Natural killer cell treated with Interleukin-12 subunit alpha and Interleukin-12 subunit beta and Interleukin-15 and Interleukin-18, amount 100 ng/mL, for 72 hours (primary cell): ENCODE measurements at regions not wholly inside any gene's neighbourhood (a gene's known extent, or its start where the extent isn't known, plus 50 kb on each side); places are given as distances from the start of the nearest gene placed in this dataset.

Experiments used
- ATAC-seq, 2 donors: fragments of 150-1000 bp; cut with Tn5 transposase in 1 of 2; sonication (Bioruptor Pico), chemical (Tn5 transposase) in 1 of 2; 2 replicates each; pipeline ENCODE4 v1.10.0; 2021
- DNase-seq: peaks from one replicate; pipeline ENCODE4 v3.0.0; 2022; ENCODE audit warnings: low spot score
- H3K27ac Mint-ChIP-seq, 2 donors: 1 replicate in 1 of 2; 2 replicates in 1 of 2; pipeline ENCODE4 v1.8.0; 2022; ENCODE audit warnings: mixed read lengths in 2 of 2, mild to moderate bottlenecking in 1 of 2, moderate library complexity in 1 of 2
- H3K27me3 Mint-ChIP-seq, 2 donors: 1 replicate in 1 of 2; 2 replicates in 1 of 2; pipeline ENCODE4 v1.8.0; 2022; ENCODE audit warnings: mixed read lengths in 2 of 2
- H3K36me3 Mint-ChIP-seq: one replicate; pipeline ENCODE4 v1.8.0; 2022; ENCODE audit warnings: mixed read lengths
- H3K4me1 Mint-ChIP-seq, 2 donors: 1 replicate in 1 of 2; 2 replicates in 1 of 2; pipeline ENCODE4 v1.8.0; 2022; ENCODE audit warnings: low read depth in 2 of 2, mixed read lengths in 2 of 2, mild to moderate bottlenecking in 1 of 2
- H3K4me3 Mint-ChIP-seq: one replicate; pipeline ENCODE4 v1.8.0; 2022; ENCODE audit warnings: mixed read lengths
- H3K9me3 Mint-ChIP-seq: 2 replicates; pipeline ENCODE4 v1.8.0; 2022; ENCODE audit warnings: mixed read lengths

- no peaks in the 10 kb centered on the region for H3K36me3 Mint-ChIP-seq
- peaks cover 3% of the 10 kb centered on the region for H3K9me3 Mint-ChIP-seq
- ATAC-seq (no peak), DNase-seq (no peak)
- no peaks in the 10 kb centered on the region for H3K4me1 Mint-ChIP-seq
- no peak overlapping the region for H3K27ac Mint-ChIP-seq
- no peaks in the 10 kb centered on the region for H3K27me3 Mint-ChIP-seq
- no peak overlapping the region for H3K4me3 Mint-ChIP-seq
These were observed 84.9 kb upstream of the MPDZ start for GRCh38 chr9:13364271-13365000.

DNA sequence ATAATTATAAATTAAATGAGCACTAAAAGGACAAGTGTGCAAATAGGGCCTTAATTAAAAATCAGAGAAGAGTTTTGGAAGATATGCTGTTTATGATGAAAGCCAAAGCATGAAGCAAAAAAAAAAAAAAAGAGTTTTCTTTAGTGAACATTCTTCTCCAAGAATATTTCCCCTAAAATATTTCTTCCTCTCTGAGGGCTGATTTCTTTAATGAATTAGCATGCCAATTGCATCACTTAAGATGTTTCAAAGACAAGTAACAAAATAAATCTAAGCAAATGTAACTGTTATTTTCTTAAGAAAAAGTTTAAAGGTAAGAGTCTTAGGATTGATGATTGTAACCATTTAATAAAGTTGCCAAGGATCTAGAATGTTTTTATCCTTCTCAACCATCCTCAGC, 81.6 kb upstream of the MPDZ start:
- Mint-ChIP-seq H3K36me3 (no peaks in the 10 kb centered on the region), H3K27ac (no peak overlapping the region), H3K4me3 (no peak overlapping the region), H3K9me3 (no peaks in the 10 kb centered on the region), H3K4me1 (no peaks in the 10 kb centered on the region), H3K27me3 (no peaks in the 10 kb centered on the region)
- ATAC-seq (no peak), DNase-seq (no peak)

DNA sequence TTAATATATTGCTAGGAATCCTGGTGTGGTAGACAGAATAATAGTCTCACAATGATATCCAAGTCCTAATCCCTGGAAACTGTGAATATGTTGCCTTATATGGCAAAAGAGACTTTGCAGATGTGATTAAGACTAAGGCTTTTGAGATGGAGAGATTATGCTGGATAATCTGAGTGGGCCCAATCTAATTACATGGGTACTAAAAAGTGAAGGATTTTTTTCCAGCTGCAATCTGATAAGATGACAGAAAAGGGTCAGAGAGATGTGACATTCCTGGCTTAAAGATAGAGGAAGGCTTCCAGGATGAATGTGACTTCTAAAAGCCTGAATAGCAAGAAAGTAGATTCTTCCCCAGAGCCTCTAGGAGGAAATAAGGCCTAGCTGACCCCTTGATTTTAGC, 80.7 kb upstream of the MPDZ start:
- no peaks in the 10 kb centered on the region for H3K27me3 Mint-ChIP-seq
- no peak overlapping the region for H3K4me3 Mint-ChIP-seq
- ATAC-seq (no peak), DNase-seq (no peak)
- no peaks in the 10 kb centered on the region for H3K9me3 Mint-ChIP-seq
- H3K27ac Mint-ChIP-seq, result no peak overlapping the region
- no peaks in the 10 kb centered on the region for H3K4me1 Mint-ChIP-seq
- no peaks in the 10 kb centered on the region for H3K36me3 Mint-ChIP-seq

DNA sequence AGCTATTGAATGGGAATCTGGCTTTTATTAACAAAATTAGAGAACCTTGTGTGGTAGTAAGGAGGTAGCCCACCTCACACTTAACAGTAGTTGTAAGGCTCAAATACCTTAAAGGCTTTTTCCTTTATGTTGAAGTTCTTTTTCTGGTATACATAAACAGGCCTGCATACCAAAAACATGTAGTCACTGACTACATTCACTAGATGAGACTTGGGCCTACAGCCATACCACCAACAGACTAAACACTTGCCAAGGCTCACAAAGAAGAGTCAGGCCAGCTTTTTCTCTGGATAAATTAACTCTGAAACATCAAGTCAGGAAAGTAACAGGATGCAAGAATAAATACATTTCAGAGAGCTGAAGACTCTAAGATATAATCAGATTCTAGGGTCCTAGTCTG, 78.6 kb upstream of the MPDZ start:
- no peaks in the 10 kb centered on the region for H3K9me3 Mint-ChIP-seq
- H3K36me3 Mint-ChIP-seq, result no peaks in the 10 kb centered on the region
- no peak overlapping the region for H3K27ac Mint-ChIP-seq
- no peaks in the 10 kb centered on the region for H3K4me1 Mint-ChIP-seq
- no peak overlapping the region for H3K4me3 Mint-ChIP-seq
- DNase-seq (no peak), ATAC-seq (no peak)
- no peaks in the 10 kb centered on the region for H3K27me3 Mint-ChIP-seq

DNA sequence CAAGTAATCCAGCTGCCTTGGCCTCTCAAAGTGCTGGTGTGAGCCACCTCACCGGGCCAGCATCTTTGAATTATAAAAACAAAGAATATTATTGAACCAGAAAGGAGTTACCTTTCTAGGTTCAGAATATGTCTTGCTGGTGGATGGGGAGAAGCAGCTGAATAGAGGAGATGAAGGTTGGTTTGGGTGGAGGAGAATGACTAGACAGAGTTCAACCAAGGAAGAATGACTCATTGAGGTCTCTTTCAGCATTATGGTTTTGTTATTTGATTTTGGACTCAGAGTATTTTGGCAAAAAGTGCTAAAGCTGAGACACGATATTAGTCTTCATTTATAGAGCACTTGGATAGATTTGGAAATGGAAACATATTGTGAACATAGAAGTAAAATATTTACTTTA, 75.2 kb upstream of the MPDZ start:
- no peaks in the 10 kb centered on the region for H3K36me3 Mint-ChIP-seq
- no peaks in the 10 kb centered on the region for H3K4me1 Mint-ChIP-seq
- H3K27me3 Mint-ChIP-seq, result no peaks in the 10 kb centered on the region
- ATAC-seq, result no peak
- no peak overlapping the region for H3K4me3 Mint-ChIP-seq
- no peaks in the 10 kb centered on the region for H3K9me3 Mint-ChIP-seq
- no peak overlapping the region for H3K27ac Mint-ChIP-seq
- no peak for DNase-seq

GRCh38 chr9:13352451-13352979, 73.0 kb upstream of the MPDZ start:
- ATAC-seq, result no peak
- H3K4me1 Mint-ChIP-seq, result no peaks in the 10 kb centered on the region
- H3K9me3 Mint-ChIP-seq, result peaks cover 3% of the 10 kb centered on the region
- H3K27me3 Mint-ChIP-seq, result no peaks in the 10 kb centered on the region
- no peak overlapping the region for H3K27ac Mint-ChIP-seq
- no peak for DNase-seq
- no peak overlapping the region for H3K4me3 Mint-ChIP-seq
- no peaks in the 10 kb centered on the region for H3K36me3 Mint-ChIP-seq

DNA sequence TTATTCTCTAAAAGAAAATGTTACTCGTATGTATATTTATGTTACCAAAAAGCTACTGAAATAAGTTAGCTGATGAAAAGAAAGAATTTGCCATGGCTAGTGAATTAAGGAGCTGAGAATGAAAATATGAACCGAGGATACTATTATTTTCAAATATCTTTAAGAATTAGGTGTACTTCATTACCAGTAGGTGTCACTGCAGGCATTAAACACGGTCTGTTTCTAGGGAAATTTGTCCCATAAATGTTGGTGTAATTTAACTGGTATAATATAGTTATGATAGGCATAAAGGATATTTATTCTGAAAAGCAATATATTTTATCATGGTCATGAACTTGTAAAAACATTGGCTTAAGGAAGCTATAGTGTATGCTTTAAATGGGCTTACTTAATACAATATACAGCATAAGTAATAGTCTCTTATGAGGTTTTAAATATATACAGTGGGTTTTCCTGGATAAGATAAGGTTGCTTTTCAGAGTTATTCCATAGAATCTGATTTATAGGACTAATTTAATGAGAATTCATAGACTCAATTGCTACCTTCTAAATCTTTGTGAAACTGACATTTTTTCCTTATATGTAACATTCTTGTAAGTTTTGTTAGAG, 72.4 kb upstream of the MPDZ start:
- H3K4me1 Mint-ChIP-seq, result no peaks in the 10 kb centered on the region
- no peak overlapping the region for H3K4me3 Mint-ChIP-seq
- no peaks in the 10 kb centered on the region for H3K36me3 Mint-ChIP-seq
- no peak for DNase-seq
- no peak overlapping the region for H3K27ac Mint-ChIP-seq
- no peak for ATAC-seq
- H3K9me3 Mint-ChIP-seq, result peaks cover 3% of the 10 kb centered on the region
- no peaks in the 10 kb centered on the region for H3K27me3 Mint-ChIP-seq

DNA sequence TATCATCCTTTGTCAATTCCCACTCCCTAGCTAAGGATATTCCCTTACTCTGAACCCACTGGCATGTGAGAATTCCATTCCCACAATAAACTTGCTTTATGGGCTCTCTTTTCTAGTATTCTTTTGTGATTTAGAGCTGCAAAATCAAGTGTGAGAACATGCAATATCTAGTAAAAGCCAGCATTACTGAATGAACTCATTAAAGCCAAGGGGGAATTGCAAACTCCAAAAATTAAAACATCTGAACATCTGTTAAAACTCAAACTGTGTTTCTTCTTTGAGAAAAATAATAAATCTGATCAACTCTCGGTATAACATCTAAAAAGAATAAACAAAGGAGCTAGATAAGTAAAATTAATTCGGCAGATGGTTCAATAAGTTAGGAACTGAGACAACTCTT, 53.1 kb upstream of the MPDZ start:
- H3K4me1 Mint-ChIP-seq, result no peaks in the 10 kb centered on the region
- DNase-seq, result no peak
- H3K9me3 Mint-ChIP-seq, result peaks cover 5% of the 10 kb centered on the region
- no peaks in the 10 kb centered on the region for H3K36me3 Mint-ChIP-seq
- no peaks in the 10 kb centered on the region for H3K27me3 Mint-ChIP-seq
- H3K27ac Mint-ChIP-seq, result no peak overlapping the region
- ATAC-seq, result no peak
- H3K4me3 Mint-ChIP-seq, result no peak overlapping the region

- Mint-ChIP-seq H3K27me3 (no peaks in the 10 kb centered on the region), H3K36me3 (no peaks in the 10 kb centered on the region), H3K27ac (no peak overlapping the region), H3K4me1 (no peaks in the 10 kb centered on the region), H3K9me3 (peaks cover 2% of the 10 kb centered on the region), H3K4me3 (no peak overlapping the region)
- ATAC-seq (no peak), DNase-seq (no peak)
These were observed 51.8 kb upstream of the MPDZ start for GRCh38 chr9:13331320-13331719.

GRCh38 chr9:13330396-13331004, 51.0 kb upstream of the MPDZ start:
- no peak overlapping the region for H3K27ac Mint-ChIP-seq
- no peaks in the 10 kb centered on the region for H3K9me3 Mint-ChIP-seq
- ATAC-seq, result no peak
- H3K4me1 Mint-ChIP-seq, result no peaks in the 10 kb centered on the region
- H3K36me3 Mint-ChIP-seq, result no peaks in the 10 kb centered on the region
- no peaks in the 10 kb centered on the region for H3K27me3 Mint-ChIP-seq
- no peak overlapping the region for H3K4me3 Mint-ChIP-seq
- no peak for DNase-seq
